HCT116 (cell line): ENCODE measurements at regions not wholly inside any gene's neighbourhood (a gene's known extent, or its start where the extent isn't known, plus 50 kb on each side); places are given as distances from the start of the nearest gene placed in this dataset.

Source experiments
- ATAC-seq: fragments of 200-7000 bp; cut with Tn5 transposase; 2 replicates; pipeline ENCODE4 v1.9.1; 2020; ENCODE audit warnings: mild to moderate bottlenecking, moderate library complexity
- BruUV-seq: library from RNA; stranded (reverse); fragments of 400-500 nt; replicated peaks from 2 replicates; lab custom pipeline; 2021; lab: Mats Ljungman, UMichigan
- CTCF ChIA-PET: fragments of 300-600 bp; sonication (Branson Sonifier 250); formaldehyde crosslinking; loops from one replicate; lab custom pipeline; 2021; ENCODE audit warnings: antibody characterized with exemption; lab: Charles Lee
- POLR2A ChIA-PET: fragments of 300-600, 350-600 bp; sonication (Branson Sonifier 250); formaldehyde crosslinking; loops from one replicate; lab custom pipeline; 2021; ENCODE audit warnings: antibody characterized with exemption; lab: Charles Lee
- RAD21 ChIA-PET, 2 experiments: fragments of 300-600 bp; sonication (Branson Sonifier 250); formaldehyde crosslinking; loops; one replicate each; lab custom pipeline; 2023; ENCODE audit warnings: low total read pairs in 2 of 2; ENCODE audit not compliant: uncharacterized antibody in 2 of 2, unreplicated experiment in 2 of 2, low non-redundant PET in 1 of 2; lab: Charles Lee
- DNase-seq: peaks from one replicate; pipeline ENCODE4 v3.0.0-alpha.2; 2010; ENCODE audit warnings: low read depth, low spot score
- H2AFZ ChIP-seq: fragments of 200-600 bp; shearing (Covaris generic), sonication (generic); 2 replicates; pipeline ENCODE4 v1.6.1; 2017; ENCODE audit warnings: low read depth, mixed run types, mixed read lengths, antibody characterized with exemption, low read length; ENCODE audit not compliant: poor library complexity, severe bottlenecking
- H3K27ac ChIP-seq: 2 replicates; pipeline ENCODE4 v1.5.1; 2012; ENCODE audit warnings: low read depth, low read length
- H3K27me3 ChIP-seq: fragments of 200-600 bp; sonication (generic); 2 replicates; pipeline ENCODE4 v1.6.1; 2016; ENCODE audit warnings: mixed run types, low read length, mixed read lengths; ENCODE audit not compliant: insufficient read depth
- H3K36me3 ChIP-seq, 2 experiments: fragments of 200-500 bp in 1 of 2; fragments of 200-600 bp in 1 of 2; sonication (Bioruptor generic) in 1 of 2; sonication (generic) in 1 of 2; 2 replicates each; pipeline versions ENCODE4 v1.5.1 to v1.6.1; 2014 to 2016; ENCODE audit warnings: low read length in 2 of 2, inconsistent platforms in 1 of 2, mixed read lengths in 1 of 2, mixed run types in 1 of 2; ENCODE audit not compliant: insufficient read depth in 2 of 2, control insufficient read depth in 1 of 2
- H3K4me1 ChIP-seq, 2 experiments: fragments of 200-600 bp in 1 of 2; sonication (generic) in 1 of 2; 2 replicates each; pipeline versions ENCODE4 v1.5.1 to v1.6.1; 2012 to 2017; ENCODE audit warnings: low read length in 2 of 2, inconsistent platforms in 1 of 2, mild to moderate bottlenecking in 1 of 2, mixed read lengths in 1 of 2, mixed run types in 1 of 2, moderate library complexity in 1 of 2; ENCODE audit not compliant: insufficient read depth in 2 of 2, control insufficient read depth in 1 of 2
- H3K4me2 ChIP-seq: fragments of 200-600 bp; sonication (generic); 2 replicates; pipeline ENCODE4 v1.6.1; 2017; ENCODE audit warnings: mixed run types, low read length, mixed read lengths
- H3K4me3 ChIP-seq, 2 experiments: fragments of 200-600 bp in 1 of 2; sonication (generic) in 1 of 2; replicated peaks in 1 of 2; 2 replicates each; pipeline ENCODE4 v1.5.1; 2011 to 2016; ENCODE audit warnings: low read length in 2 of 2, control low read depth in 1 of 2, low read depth in 1 of 2, mild to moderate bottlenecking in 1 of 2, mixed read lengths in 1 of 2, mixed run types in 1 of 2
- H3K79me2 ChIP-seq: fragments of 200-600 bp; sonication (generic); 2 replicates; pipeline ENCODE4 v1.6.1; 2017; ENCODE audit warnings: mild to moderate bottlenecking, mixed run types, low read length, moderate library complexity, mixed read lengths; ENCODE audit not compliant: insufficient read depth
- H3K9ac ChIP-seq: fragments of 200-600 bp; sonication (generic); 2 replicates; pipeline ENCODE4 v1.6.1; 2016; ENCODE audit warnings: low read length, mixed read lengths
- H3K9me2 ChIP-seq: fragments of 200-600 bp; sonication (generic), shearing (Covaris generic); 2 replicates; pipeline ENCODE4 v1.6.1; 2017; ENCODE audit warnings: mixed run types, mild to moderate bottlenecking, moderate library complexity; ENCODE audit not compliant: insufficient read depth
- H3K9me3 ChIP-seq, 2 experiments: fragments of 200-500 bp in 1 of 2; fragments of 200-600 bp in 1 of 2; sonication (Bioruptor generic) in 1 of 2; sonication (generic) in 1 of 2; 2 replicates each; pipeline ENCODE4 v1.6.1; 2014 to 2017; ENCODE audit warnings: low read length in 2 of 2, mixed read lengths in 2 of 2, inconsistent platforms in 1 of 2, low read depth in 1 of 2, mild to moderate bottlenecking in 1 of 2, mixed run types in 1 of 2, moderate library complexity in 1 of 2; ENCODE audit not compliant: control insufficient read depth in 1 of 2, insufficient read depth in 1 of 2
- H4K20me1 ChIP-seq: fragments of 200-600 bp; sonication (generic), shearing (Covaris generic); 2 replicates; pipeline ENCODE4 v1.6.1; 2017; ENCODE audit warnings: mixed run types, mild to moderate bottlenecking, moderate library complexity; ENCODE audit not compliant: insufficient read depth
- CBX3 ChIP-seq: IDR thresholded peaks from 2 replicates; pipeline ENCODE4 v1.6.1; 2012; ENCODE audit warnings: low read depth
- CEBPB ChIP-seq: IDR thresholded peaks from 2 replicates; pipeline ENCODE4 v1.6.1; 2012; ENCODE audit warnings: low read depth
- CTCF ChIP-seq, 3 experiments: fragments of 200-600 bp in 1 of 3; sonication (generic) in 1 of 3; IDR thresholded peaks in 2 of 3; conservative IDR thresholded peaks in 1 of 3; 2 replicates each; pipeline ENCODE4 v1.5.1; 2012 to 2017; ENCODE audit warnings: low read depth in 2 of 3, low read length in 2 of 3, antibody characterized with exemption in 1 of 3, borderline replicate concordance in 1 of 3, control low read depth in 1 of 3, mild to moderate bottlenecking in 1 of 3, mixed read lengths in 1 of 3, mixed run types in 1 of 3, moderate library complexity in 1 of 3; ENCODE audit not compliant: insufficient read depth in 1 of 3
- EGR1 ChIP-seq: IDR thresholded peaks from 2 replicates; pipeline ENCODE4 v1.6.1; 2012; ENCODE audit warnings: low read depth
- FOSL1 ChIP-seq: IDR thresholded peaks from 2 replicates; pipeline ENCODE4 v1.6.1; 2012; ENCODE audit warnings: low read depth
- MAX ChIP-seq: IDR thresholded peaks from 2 replicates; pipeline ENCODE4 v1.6.1; 2012
- RAD21 ChIP-seq: IDR thresholded peaks from 2 replicates; pipeline ENCODE4 v1.6.1; 2012; ENCODE audit warnings: low read depth, mild to moderate bottlenecking
- SP1 ChIP-seq: IDR thresholded peaks from 2 replicates; pipeline ENCODE4 v1.6.1; 2012; ENCODE audit warnings: low read depth
- TCF7L2 ChIP-seq: IDR thresholded peaks from 2 replicates; pipeline ENCODE4 v1.7.0; 2011; ENCODE audit warnings: borderline replicate concordance, inconsistent platforms; ENCODE audit not compliant: insufficient read depth, insufficient read length; ENCODE audit errors: extremely low read depth
- ZBTB33 ChIP-seq: IDR thresholded peaks from 2 replicates; pipeline ENCODE4 v1.6.1; 2011; ENCODE audit warnings: mild to moderate bottlenecking, low read length, moderate library complexity; ENCODE audit not compliant: insufficient replicate concordance; ENCODE audit errors: extremely low read depth
- intact Hi-C: fragments of 100-400 bp; cut with micrococcal nuclease; formaldehyde crosslinking; loops from 2 replicates; pipeline ENCODE4 v1.10.0; 2022
- TF ChIP-seq, protein P1 (sequence below): IDR thresholded peaks from 2 replicates; pipeline ENCODE4 v1.6.1; 2012

GRCh38 chr9:107087222-107087621 is 195.9 kb upstream of the RAD23B start:
- H3K9me2 ChIP-seq: no peaks in the 10 kb centered on the region
- no peak overlapping the region for H3K9ac ChIP-seq
- no peaks in the 10 kb centered on the region for H4K20me1 ChIP-seq
- peak; percentile 30 for TF ChIP-seq RAD21
- no peak for TF ChIP-seq MAX
- TF ChIP-seq TCF7L2: no peak
- no peak for TF ChIP-seq FOSL1
- TF ChIP-seq CTCF (IDR thresholded peaks at IDR 0.05 in 2 of 3, conservative IDR thresholded peaks at IDR 0.05 in 1 of 3; ENCODE audit: borderline replicate concordance in 1 of 3, insufficient read depth in 1 of 3, low read depth in 2 of 3, low read length in 2 of 3): 0 out of 6 replicates have a peak, but pooled peaks of 2 of the 3 experiments have one; percentile 13 to 16
- TF ChIP-seq SP1: no peak
- no peak for TF ChIP-seq EGR1
- no peak for TF ChIP-seq CEBPB
- no peak for TF ChIP-seq CBX3
- TF ChIP-seq, protein P1, sequence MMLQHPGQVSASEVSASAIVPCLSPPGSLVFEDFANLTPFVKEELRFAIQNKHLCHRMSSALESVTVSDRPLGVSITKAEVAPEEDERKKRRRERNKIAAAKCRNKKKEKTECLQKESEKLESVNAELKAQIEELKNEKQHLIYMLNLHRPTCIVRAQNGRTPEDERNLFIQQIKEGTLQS: no peak
- no peak for TF ChIP-seq ZBTB33
- RAD21 ChIA-PET: no interaction called here
- DNase-seq: no peak
- no peaks in the 10 kb centered on the region for H3K27me3 ChIP-seq
- CTCF ChIA-PET: interaction anchor here (0.7 kb wide), 1 partner anchor 71 kb away, joined by 3 read pairs; no protein-coding TSS in a partner anchor
- no peaks in the 10 kb centered on the region for H3K4me1 ChIP-seq
- intact Hi-C loops: no loop called here
- BruUV-seq: no TSS peak
- H2AFZ ChIP-seq: peak overlapping the region; percentile 21
- H3K4me2 ChIP-seq: no peak overlapping the region
- no peak overlapping the region for H3K4me3 ChIP-seq
- no peaks in the 10 kb centered on the region for H3K36me3 ChIP-seq
- no peak overlapping the region for H3K27ac ChIP-seq
- no peak for ATAC-seq
- H3K79me2 ChIP-seq: no peaks in the 10 kb centered on the region
- POLR2A ChIA-PET: no interaction called here
- no peaks in the 10 kb centered on the region for H3K9me3 ChIP-seq
